GF-D8 (cell line): ENCODE measurements at regions not wholly inside any gene's neighbourhood (a gene's known extent, or its start where the extent isn't known, plus 50 kb on each side); places are given as distances from the start of the nearest gene placed in this dataset.

Experiments used
- DNase-seq: peaks from one replicate; lab custom pipeline; 2025; lab: John Stamatoyannopoulos, UW

GRCh38 chr18:10057894-10058791 lies 144.3 kb downstream of the VAPA start:
- DNase-seq = no peak

GRCh38 chr18:10059610-10060468 lies 146.0 kb downstream of the VAPA start:
- no peak for DNase-seq

DNA sequence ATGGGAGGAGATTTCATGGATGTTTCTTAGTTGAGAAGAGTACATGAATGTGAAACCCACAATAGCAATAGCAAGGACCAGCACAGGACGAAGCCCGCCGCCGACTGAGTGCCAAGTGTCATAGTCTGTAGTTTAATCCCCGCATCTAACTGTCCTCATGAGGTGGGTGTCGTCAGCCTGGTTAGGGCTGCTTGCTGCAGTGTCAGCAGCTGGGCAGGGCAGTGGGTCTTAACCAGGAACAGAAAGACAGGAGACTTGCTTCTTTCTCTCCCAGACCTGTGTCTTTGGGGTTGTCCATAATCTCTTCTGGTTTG lies 146.6 kb downstream of the VAPA start:
- DNase-seq = no peak

- no peak for DNase-seq
Observed at GRCh38 chr18:10060841-10061240, 147.0 kb downstream of the VAPA start.

DNA sequence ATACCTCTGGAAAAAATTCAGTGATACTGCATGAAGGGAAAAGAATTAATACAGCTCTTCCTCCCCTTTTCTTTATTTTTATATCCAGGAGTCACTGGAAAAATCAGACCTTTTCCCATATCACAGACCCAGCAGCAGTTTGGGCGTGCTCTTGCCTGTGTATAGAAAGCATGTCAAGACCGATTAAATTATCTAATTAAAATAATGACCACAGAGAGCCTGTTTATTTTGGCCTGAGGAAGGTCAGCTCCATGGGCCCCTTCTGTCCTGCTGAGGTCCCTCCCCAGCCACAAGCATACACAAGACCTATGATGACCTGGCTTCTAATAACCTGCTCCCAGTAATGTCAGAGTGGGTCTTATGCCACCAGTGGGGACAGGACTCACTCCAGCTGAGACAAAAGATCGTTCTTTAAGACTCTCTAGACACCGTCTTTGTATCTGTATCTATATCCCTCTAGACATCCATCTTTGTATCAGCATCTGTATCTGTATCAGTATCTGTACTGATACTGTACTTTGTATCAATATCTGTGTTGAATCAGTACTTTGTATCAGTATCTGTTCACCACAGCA lies 147.8 kb downstream of the VAPA start:
- no peak for DNase-seq

- no peak for DNase-seq
Observed at GRCh38 chr18:10062302-10063300, 148.8 kb downstream of the VAPA start.

DNA sequence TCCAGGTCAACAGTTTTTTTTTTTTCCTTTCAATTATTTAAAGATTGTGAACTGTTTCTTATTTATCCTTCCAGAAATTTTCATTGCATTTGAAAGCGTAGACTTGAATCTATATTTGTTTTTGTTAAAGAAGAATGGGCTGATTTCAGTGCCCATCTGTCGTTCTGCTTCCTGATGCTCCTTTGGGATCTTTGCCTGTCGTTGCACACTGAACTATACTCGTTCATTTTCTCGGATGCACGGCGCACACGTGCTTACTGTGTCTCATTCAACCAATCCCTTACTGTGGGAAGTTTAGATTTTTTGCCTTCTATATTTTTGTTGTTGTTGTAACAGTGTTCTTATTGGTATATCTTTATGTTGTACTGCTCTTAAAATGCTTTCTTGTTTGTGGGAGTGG lies 149.7 kb downstream of the VAPA start:
- no peak for DNase-seq

GRCh38 chr18:10064267-10064666 lies 150.5 kb downstream of the VAPA start:
- no peak for DNase-seq

GRCh38 chr18:10065296-10065695 lies 151.5 kb downstream of the VAPA start:
- no peak for DNase-seq

- no peak for DNase-seq
Observed at GRCh38 chr18:10067670-10068659, 154.1 kb downstream of the VAPA start.

GRCh38 chr18:10068766-10069567 lies 155.2 kb downstream of the VAPA start:
- no peak for DNase-seq

DNA sequence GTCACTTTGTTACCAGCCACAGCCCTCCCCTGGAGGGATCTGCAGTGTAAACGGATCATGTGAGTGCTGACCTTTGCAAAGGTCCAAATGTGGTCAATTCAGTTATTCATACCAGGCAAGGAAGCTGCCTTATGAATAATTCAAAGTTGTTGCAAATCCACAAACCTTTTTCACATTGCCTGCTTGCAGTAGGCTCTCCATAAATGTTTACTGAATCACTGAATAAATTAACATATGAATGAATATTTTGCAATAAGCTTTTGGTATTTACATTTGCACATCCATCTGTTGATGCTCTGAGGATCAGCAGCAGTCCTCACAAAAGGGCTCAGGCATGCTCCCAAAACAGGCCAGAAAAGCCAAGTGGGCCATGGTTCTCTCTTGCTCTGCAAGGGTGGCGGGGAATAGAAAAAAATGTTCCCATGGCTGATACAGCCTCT lies 156.8 kb downstream of the VAPA start:
- DNase-seq = no peak

DNA sequence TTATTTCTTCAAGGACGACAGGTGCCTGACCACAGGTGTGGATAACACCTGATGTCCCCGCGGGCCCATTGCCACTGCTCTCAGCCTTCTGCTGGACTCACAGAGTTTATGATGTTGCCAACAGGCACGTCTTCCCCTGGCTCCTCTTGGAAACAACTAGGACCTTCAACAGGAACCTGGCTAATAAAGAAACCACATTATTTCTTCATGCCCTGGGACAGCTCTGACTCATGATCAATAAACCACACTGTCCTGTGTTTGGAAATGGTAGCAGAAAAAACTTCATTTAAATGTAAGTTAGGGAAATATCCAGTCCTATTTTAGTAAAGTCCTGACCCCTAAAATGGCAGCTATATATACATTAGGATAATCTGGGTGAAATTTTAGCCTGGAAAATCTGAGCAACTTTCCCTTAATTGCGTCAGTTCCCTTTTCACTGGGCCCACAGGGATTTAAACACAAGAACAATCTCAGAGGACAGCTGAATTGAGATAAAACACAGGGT lies 158.9 kb downstream of the VAPA start:
- DNase-seq = no peak

- no peak for DNase-seq
Observed at GRCh38 chr18:10074110-10074509, 160.3 kb downstream of the VAPA start.

GRCh38 chr18:10074728-10075127 lies 160.9 kb downstream of the VAPA start:
- no peak for DNase-seq

GRCh38 chr18:10076502-10077030 lies 162.8 kb downstream of the VAPA start:
- no peak for DNase-seq

DNA sequence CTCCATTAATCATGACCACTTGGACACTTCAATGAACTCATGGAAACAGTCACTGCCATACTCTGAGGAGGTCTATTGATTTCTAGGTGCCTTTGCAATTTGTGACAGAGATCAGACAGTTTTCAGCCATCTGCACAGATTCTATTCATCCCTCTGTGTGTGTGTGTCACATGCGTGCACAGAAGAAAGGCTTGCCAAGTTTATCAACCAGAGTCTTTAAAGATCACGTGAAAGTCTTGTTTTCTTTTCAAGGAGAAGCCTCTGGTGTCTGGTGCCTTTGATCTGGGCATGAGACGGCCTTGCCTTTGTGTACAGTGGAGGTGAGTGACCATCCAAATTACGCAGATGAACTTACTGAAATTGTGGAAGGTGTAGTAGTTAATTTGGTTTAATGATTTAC lies 164.2 kb downstream of the VAPA start:
- no peak for DNase-seq

GRCh38 chr18:10080372-10080771 lies 166.6 kb downstream of the VAPA start:
- no peak for DNase-seq

- DNase-seq = no peak
Observed at GRCh38 chr18:10081492-10081891, 167.7 kb downstream of the VAPA start.
